HG03442 (cell line): ENCODE measurements at regions not wholly inside any gene's neighbourhood (a gene's known extent, or its start where the extent isn't known, plus 50 kb on each side); places are given as distances from the start of the nearest gene placed in this dataset.
"Not testable (repeated sequence)": the region's sequence is repeated elsewhere in the genome, so short reads cannot be mapped to it uniquely, and the experiment has no call there.

Experiments used
- ATAC-seq: cut with Tn5 transposase; IDR thresholded peaks from one replicate; pipeline ENCODE4 v1.9.1; 2021; ENCODE audit warnings: mild to moderate bottlenecking, moderate library complexity; ENCODE audit not compliant: unreplicated experiment

DNA sequence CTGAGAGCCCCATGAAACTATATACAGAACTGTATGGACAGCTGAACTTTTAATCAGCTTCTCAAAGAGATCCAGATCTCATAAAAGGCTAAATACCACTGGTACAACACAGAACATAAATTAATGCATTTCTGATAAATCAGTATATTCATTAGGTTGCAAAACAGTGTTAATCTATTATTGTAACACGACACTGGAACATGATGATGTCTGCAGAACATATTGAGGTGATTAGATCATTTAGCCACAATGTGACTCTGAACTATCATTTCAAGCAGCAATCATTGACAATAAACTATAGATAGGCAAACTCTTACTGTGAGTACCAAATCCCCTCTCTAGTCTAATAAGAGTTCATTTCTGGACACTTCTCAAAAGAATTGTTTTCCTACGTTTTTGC lies 50.3 kb downstream of the GASK1B start:
- no peak for ATAC-seq

DNA sequence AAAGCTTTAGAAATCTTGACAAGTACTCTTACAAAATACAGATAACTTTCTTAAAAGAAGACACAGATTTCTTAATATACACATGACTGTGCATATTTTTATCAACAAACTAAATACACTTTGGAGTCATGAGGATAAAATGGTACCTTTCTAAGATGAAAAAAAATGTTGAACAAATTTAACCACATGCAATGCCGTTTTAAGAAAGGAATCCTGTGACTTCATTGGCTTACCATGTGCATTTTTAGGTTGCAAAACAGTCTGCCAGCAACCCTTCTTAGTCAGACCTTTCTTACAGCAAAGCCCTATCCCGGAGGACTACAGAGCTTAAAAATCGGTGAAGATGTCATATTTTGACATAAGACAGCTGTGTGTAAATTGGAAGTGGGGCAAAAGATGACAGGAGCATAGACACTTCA lies 51.7 kb downstream of the GASK1B start:
- no peak for ATAC-seq

DNA sequence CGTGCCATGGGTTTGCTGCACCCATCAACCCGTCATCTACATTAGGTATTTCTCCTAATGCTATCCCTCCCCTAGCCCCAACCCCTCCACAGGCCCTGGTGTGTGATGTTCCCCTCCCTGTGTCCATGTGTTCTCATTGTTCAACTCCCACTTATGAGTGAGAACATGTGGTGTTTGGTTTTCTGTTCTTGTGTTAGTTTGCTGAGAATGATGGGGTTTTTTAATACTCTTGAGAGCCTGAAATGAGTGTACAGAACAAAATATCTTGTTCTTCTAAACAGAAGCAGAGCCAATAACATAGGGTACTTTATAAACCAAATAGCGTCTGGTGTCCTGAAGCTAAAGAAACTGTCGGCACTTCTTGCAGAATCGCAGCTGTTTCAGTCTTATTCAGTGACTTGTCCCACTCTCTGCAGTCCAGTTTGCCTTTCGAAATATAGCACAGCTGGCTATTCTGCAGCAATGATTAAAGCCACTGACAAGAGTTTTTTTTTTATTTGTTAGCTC lies 52.1 kb downstream of the GASK1B start:
- ATAC-seq, result not testable (repeated sequence)

- no peak for ATAC-seq
These were observed 60.2 kb downstream of the GASK1B start for GRCh38 chr4:158112611-158113010.

GRCh38 chr4:158111241-158111640 lies 61.6 kb downstream of the GASK1B start:
- no peak for ATAC-seq

GRCh38 chr4:158102904-158103303 lies 69.9 kb downstream of the GASK1B start:
- no peak for ATAC-seq

GRCh38 chr4:158099686-158100085 lies 73.1 kb downstream of the GASK1B start:
- ATAC-seq, result no peak

DNA sequence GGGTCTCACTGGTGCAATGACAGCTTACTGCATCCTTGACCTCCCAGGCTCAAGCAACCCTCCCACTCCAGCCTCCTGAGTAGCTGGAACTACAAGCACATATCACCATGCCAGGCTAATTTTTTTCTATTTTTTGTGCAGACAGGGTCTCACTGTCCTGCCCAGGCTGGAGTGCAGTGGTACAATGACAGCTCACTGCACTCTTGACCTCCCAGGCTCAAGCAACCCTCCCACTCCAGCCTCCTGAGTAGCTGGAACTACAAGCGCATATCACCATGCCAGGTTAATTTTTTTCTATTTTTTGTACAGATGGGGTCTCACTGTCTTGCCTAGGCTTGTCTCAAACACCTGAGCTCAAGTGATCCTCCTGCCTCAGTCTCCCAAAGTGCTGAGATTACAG lies 74.0 kb downstream of the GASK1B start:
- no peak for ATAC-seq

DNA sequence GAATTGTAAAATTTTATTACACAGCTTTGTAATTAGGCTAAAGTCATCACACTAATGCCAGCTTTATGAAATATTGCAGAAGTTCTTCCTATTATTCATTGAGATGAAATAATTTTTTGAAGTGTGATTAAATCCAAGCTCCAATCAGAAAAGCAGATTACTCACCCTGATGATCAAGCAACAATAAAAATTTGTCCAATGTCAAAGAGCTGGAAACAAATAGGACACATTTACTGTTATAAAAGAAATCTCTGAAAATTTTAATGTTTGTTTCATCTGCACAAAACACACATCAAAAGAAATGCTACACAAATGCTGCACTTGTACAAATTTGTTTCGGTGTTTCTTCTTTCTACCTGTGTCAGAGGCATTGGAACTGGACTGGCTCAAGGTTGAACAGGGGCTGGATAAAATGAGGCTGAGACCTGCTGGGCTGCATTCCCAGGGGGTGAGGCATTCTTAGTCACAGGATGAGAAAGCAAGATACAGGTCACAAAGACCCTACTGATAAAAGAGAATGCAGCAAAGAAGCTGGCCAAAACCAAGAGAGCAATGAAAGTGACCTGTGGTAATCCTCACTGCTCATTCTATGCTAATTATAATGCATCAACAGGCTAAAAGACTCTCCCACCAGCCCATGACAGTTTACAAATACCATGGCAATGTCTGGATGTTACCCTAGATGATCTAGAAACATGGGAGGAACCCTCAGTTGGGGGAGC lies 78.3 kb downstream of the GASK1B start:
- no peak for ATAC-seq

- no peak for ATAC-seq
These were observed 82.5 kb downstream of the GASK1B start for GRCh38 chr4:158090323-158090722.

- not testable (repeated sequence) for ATAC-seq
These were observed 82.9 kb downstream of the GASK1B start for GRCh38 chr4:158089897-158090296.

- ATAC-seq, result no peak
These were observed 92.5 kb downstream of the GASK1B start for GRCh38 chr4:158080354-158080753.

DNA sequence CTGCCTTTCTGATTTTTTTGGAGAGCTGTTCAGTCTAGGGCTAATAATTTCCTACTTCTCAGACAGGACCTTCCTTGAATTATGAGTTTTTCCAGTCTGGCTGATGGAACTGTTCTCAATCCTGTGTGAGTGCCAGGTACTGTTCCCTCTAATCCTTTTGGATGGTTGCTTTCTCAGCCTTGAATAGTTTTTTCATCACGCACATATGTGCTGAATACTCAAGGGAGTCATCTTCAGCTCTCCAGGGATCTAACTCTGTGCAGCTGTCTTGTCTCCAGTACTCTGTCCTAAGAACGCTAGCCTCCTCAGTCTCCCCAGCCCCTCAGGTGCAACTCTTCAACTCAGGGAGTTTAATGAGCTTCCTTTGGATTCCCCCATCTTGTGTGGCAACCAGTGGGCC lies 93.2 kb downstream of the GASK1B start:
- no peak for ATAC-seq

DNA sequence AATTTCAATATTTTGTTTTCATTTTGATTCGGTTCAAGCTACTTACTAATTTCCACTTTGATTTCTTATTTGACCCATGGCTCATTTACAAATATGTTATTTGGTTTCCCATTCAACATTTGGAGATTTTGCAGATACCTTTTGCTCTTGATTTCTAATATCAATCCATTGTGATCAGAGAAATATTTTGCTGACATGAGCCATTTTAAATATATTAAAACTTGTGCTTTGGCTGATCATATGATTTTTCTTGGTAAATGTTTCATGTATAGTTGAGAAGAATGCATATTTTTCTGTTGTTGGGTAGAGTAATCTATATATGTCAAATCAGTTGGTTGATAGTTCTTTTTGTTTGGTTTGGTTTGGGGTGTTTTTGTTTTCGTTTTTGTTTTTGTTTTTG lies 95.0 kb downstream of the GASK1B start:
- no peak for ATAC-seq

- ATAC-seq, result no peak
These were observed 98.0 kb downstream of the GASK1B start for GRCh38 chr4:158074851-158075250.

DNA sequence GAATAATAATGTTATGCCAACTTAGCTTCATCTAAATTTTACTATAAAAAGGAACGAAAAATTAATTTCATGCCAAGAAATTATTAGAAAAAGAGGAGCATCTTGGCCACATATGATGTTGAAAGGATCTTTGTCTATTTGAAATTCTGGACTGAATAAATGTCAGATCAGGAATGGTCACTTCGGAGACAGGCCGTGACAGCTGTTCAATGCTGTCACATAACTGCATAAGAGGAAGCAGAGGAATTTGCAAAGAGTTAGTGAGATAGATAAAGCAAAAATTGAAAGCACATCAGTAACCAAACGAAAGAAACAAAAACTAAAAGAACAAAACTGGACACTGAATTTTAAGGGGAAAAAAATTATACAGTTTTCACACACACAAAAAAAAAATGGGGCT lies 100.9 kb downstream of the GASK1B start:
- no peak for ATAC-seq

DNA sequence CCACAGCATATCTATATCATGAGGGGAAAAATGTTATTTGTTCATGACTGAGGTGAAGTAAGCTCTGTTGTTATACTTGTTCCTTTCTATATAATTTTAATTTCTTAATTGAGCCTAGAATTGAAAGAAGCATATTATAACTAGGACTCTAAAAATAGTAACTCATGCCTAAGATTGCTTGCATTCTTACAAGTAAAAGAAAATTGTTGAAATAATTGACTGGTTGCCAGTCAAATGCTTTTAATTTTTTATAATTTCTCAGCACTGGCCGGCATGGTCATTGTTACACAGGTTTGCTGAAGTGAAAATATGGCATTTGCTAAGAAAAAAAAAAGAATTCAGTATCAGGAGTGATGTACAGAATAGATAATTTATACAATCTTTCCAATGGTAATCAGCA lies 104.8 kb downstream of the GASK1B start:
- no peak for ATAC-seq

GRCh38 chr4:158067646-158068045 lies 105.2 kb downstream of the GASK1B start:
- no peak for ATAC-seq

DNA sequence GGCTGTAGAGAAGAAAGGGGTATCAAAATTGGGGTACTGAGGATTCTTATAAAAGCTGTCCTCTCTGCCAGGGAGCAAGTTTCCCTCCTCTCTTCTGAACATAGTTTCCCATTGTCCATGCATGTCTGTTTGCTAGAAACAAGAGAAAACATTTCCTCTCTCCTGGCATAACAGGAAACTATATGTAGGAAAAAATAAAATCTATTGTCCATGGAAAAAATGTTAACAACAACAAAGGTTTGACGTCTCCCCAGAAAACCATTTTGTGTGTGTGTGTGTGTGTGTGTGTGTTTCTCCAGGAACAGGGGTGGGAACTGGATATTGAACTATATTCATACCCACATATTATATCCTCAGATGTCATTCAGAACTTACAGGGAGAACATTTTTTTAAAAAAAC lies 107.2 kb downstream of the GASK1B start:
- no peak for ATAC-seq

DNA sequence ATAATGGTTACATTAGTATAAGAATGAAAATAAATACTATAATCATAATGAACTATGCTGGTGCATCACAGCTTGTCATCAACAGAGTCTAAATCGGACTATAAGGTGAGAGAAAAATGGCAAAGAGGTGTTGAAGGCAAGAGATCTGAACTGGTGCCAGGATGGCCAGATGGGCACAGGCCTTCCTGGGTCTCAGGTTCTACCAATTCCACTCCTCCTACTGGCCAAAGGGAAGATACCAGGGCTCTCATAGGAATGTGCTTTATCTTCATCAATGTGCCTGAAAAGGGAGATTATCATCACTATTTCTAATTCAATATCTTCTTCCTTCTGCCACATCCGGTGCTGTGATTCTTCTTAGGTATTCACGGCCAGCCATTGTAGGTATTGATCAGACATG lies 107.6 kb downstream of the GASK1B start:
- ATAC-seq, result no peak

DNA sequence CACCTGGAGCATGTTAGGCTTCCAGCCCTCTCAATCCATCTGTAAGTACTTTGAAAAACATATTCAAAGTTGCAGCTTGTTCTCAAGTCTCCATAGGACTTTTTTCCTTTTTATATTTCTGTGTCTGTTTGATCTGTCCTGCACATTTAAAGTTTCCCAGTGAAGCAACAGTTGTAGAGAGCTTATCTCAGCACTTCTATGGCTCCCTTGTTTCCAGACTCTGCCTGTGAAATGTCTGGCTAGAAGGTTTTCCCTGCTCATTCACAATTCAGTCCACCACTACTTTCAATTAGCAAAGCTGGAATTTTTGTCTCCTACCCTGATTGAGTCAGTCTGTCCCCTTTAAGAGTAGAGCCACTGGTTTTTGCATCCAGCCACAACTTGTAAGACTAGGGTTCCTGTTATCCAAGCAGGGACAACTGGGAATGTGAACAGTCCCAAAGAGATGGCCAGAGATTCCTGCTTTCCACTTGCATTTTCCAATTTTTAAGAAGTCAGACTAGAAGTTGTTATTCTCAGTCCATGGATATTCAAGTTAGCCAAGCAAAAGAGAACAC lies 116.1 kb downstream of the GASK1B start:
- ATAC-seq, result no peak

DNA sequence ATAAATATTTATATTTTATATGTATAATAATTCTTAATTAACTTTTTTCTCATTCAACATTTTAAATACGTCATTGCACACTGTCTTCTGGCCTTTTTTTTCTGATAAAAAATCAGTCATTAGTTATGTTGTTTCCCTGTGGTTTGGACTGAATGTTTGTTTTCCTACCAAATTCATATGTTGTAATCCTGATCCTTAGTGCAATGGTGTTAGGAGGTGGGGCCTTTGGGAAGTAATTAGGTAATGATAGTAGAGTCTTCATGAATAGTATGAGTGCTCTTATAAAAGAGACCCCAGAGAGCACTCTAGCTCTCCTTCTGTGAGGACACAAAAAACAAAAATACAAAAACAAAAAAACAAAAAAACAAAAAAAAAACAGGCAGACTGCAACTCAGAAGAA lies 117.2 kb downstream of the GASK1B start:
- no peak for ATAC-seq

GRCh38 chr4:158053801-158054200 lies 119.0 kb downstream of the GASK1B start:
- no peak for ATAC-seq
